GM21723 (cell line): ENCODE measurements at regions not wholly inside any gene's neighbourhood (a gene's known extent, or its start where the extent isn't known, plus 50 kb on each side); places are given as distances from the start of the nearest gene placed in this dataset.

Experiments
- ATAC-seq: cut with Tn5 transposase; IDR thresholded peaks from one replicate; pipeline ENCODE4 v1.9.1; 2021; ENCODE audit warnings: mild to moderate bottlenecking, moderate library complexity; ENCODE audit not compliant: unreplicated experiment

DNA sequence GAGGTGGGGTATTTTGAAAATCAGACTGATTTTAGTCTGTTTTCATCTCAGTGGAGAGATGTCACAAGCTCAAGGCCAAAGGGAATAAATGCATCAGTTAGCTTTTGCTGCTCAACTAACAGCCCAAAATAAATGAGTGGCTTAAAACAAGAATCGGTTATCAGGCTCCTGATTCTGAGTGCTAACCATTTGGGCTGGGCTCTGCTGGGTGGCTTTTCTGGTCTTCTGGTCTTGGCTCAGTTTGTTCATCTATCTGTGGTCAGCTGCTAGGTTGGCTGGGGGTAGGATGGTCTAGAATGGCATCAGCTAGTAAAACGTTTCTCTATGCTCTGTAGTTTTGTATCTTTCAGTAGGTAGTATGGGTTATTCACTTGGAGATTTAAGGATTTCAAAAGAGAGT, 357.5 kb upstream of the JAG1 start:
- no peak for ATAC-seq

DNA sequence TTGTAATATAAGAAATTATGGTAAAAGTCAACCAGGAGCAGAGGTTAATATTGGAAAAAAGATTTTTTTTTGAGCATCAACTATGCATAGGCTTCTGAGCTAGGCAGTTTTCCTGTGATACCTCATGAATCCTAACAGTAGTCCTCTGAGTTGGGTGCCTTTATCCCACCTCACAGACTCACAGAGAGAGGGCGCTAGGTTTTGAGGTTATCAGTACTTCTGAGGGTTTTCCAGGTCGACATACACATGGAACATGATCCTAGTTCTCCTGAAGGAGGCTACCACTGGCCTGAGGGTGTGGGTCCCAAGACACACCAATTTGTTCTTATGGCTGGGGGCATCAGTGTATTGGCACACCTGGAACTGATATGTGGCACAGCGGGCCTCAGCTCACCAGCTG, 358.8 kb upstream of the JAG1 start:
- no peak for ATAC-seq

DNA sequence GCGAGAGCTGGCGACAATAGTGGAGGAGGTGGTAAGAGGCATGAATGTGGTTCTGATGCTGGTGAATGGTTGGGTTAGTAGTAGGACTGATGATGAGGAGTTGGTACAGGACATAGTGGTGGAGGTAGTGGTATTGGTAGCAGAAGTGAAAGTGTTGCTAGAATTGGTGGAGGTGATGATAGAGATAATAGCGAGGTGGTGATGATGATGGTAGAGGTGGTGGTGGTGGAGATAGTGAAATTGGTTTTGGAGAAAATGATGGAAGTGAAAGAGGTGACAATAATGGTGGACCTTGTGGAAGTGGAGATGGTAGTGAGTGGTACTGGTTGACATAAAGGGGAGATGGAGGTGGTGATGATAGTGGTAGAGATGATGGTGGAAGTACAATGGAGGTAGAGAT, 360.2 kb upstream of the JAG1 start:
- no peak for ATAC-seq

DNA sequence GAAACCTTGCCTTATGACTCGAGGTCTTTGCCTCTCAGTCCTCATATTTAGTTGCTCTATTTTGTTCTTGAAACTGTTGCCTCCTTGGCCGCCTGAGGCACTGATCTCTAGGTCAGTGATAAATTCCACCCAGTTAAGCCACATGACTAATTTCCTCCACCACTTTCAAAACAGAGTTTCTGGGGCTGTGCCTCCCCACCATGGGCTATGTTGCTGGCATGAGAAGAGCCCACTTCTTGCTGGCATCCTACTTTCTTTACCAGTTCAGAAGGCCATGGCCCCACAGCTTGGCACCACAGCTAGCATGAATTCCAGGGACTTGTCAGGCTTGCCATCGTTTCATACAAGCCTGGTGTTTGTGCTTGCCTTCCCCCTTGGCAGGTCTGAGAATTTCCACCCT, 361.4 kb upstream of the JAG1 start:
- ATAC-seq: no peak

DNA sequence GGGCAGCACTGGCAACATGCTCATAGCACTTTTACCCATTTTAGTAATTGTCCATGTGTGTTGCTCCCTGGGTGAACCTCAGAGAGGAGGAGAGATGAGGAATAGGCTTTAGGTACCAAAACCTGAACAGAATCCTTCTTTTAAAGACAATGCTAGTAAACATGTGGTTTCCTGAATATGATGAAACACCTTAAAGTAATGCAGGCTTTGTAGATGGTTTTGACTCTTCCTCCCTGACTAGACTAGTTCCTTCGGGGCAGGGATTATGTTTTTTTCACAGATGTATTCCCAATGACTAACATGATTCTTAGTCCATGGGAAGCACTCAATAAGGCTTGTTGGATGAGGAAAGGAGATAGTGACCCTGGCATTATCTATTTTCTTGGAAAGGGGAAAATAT, 367.6 kb upstream of the JAG1 start:
- ATAC-seq: no peak

DNA sequence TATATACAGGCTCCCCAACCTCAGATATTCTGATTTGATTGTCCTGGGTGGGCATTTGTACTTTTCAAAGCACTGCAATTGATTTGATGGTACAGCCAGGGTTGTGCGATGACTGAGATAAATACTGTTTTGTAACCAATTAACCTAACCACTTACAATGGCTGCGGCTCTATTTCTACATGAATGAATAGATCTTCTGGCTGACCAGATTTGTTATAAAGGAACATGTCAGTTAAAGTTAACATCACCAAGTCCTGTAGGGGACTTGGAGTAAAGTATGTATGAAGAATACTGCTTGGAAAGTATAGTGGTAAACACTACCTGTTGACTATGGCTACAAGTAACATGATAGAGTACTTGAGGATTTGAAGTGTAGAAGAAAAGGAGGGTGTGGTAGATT, 369.2 kb upstream of the JAG1 start:
- no peak for ATAC-seq

DNA sequence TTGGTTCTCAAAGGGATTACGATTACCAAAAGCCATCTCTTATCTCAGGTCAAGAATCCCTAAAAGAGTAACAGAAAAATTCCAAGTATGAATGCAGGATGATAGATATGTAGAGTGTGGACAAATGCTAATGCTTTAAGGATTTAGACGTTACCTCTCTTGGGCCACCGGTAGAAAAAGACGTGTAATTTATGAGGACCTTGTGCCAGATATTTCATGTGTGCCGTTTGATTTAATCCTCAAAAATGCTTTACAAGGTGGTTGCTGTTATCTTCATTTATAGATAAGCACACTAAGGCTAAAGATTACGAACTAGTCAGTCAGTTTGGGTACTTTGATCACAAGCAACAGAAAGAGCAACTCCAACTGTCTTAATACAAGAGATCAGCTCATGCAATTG, 370.8 kb upstream of the JAG1 start:
- ATAC-seq: no peak

DNA sequence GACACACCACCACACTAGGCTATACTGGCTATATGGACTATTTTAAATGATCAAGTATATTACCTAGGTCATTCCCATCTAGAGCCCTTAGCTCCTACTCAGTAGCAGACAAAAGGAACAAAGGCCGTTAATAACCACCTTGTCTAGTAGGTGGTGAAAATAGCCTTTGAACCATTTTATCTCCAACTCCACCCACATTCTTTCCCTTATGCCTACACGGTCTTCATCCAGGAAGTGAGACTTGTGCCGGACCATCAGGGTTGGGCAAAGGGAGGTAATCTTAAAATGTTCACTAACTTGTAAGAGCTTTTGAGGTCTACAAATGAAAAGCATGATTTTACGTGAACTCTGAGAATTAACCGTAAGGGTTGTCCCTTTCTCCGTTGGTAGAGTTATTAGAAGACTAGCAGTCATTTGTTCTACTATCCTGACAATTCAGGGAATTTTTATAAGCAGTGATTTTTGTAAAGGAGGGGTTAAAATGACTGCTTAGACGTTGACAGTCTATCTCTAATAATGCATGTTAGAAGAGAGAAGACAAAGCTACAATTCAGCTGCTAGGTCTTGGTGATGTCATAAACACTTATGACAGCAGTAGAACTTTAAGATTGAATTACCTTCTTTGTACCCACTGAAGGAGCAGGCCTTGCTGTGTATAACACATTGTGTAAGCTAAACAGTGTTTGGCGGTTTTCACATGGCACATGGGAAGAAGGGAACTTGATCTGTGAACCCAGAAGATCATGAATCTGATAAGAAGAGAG, 371.8 kb upstream of the JAG1 start:
- ATAC-seq: no peak

DNA sequence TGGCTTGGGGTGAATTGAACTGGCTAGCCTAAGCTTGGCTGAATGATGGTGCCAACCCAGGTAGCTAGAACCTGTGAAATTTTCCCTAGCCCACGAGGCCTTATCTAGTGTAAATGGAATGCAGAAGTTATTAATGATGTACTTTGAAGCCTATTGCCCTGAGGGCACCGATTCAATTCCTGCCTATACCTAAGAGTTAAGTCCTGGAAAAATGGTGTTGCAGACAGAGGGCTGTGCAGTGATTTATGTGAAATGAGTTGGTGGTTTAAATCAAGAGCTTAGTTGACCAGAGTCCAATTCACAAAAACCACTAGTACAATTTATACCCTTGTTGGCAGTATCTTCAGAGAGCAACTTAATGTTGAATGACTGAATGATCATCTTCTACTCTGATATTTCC, 373.8 kb upstream of the JAG1 start:
- ATAC-seq: no peak

DNA sequence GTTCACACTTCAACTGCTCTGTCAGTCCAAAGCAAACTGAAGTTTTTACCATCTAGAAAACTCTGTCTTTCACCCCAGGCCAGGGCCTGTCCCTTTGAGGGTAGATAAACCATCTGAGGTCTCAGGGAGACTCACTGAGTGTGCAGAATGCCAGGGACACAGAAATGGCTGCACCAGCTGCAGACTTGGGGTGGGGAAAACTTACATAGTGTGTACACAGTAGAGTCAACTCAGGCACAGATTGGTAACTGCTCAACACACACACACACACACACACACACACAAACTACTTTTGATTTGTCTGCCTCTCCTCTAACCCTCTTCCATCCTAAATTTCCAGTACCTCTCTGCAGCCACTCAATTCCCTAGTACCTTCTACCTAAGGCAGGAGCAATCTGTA, 374.9 kb upstream of the JAG1 start:
- no peak for ATAC-seq

DNA sequence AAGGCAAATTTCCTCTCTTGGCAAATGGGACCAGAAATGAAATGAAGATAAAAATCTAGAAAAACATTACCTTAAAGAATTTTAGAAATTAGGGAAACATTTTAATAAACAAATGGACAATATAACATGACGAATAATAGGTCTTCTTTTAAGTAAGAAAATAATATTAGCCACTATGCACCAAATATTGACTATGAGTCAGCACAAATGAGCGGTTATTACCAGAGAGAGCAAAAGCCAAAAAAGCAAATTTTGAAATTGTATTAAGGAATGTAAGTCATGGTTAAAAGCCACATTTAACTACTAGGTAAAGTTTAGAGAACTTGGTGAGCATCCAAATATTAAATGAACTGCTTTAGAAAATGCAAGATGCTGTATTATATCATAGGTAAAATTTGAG, 376.6 kb upstream of the JAG1 start:
- ATAC-seq: no peak

DNA sequence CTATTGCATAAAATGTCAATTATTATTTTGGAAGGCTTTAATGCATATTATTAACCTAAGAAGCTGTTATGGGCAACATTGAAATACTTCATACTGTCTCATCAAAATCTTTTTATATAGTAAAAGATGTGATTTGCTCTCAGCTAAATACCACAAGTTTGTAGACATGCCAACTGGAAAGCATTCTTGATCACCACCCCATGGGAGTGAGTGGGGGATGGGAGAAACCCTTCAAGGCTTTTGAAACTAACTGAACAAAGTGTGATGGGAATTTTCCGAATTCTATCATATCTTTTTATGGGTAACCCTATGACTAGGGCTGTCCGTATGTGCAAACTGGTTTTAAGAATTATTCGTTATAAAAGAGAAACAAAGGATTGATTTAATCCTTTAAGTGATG, 377.3 kb upstream of the JAG1 start:
- no peak for ATAC-seq

DNA sequence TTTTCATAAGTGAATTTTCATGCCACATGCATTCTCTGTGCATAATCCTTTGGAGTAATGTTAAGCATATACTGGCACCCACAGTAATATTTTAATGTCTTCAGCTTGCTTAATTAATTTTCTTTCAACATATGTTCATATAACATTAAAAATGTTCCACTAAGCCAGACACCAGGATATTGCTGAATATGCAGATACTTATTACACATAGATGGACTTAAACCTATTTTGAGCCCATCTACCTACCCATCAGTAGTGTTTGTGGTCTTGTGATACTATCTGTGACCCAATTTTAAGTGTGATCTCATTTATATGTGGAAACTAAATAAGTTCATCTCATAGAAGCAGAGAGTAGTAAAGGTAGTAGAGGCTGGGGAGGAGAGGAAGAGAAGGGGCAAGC, 379.5 kb upstream of the JAG1 start:
- ATAC-seq: no peak

DNA sequence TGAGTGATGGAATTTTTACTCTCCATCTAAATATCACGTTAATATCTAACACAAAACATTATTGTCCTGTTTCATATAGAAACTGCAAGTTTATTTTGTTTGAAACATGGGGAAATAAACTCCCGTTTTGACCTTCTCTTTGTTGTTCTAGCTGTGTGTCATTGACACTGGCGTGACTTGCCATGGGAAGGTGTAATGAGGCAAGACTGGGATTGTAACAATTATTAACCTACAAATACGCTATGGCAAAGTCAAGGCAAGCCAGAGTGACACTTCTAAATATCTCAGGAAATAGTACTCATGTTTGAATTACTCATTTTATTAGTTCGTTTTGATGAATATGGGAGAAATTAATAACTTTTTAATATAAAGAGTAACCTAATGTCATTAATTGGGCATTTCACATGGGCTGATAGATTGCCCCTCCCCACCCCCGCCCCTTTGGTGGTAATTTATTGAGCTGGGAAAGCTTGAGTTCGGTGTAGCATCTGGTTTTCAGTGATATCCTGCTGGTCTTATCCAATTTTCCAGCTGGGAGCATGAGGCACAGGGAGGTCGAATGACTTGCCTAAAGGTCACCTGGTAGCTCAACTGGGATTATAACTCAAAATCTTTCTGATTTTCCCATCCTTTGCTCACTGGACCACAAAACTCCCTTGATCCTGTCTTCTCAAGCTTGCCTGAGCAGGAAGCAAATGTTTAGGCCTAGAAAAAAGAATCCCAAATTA, 380.6 kb upstream of the JAG1 start:
- no peak for ATAC-seq

DNA sequence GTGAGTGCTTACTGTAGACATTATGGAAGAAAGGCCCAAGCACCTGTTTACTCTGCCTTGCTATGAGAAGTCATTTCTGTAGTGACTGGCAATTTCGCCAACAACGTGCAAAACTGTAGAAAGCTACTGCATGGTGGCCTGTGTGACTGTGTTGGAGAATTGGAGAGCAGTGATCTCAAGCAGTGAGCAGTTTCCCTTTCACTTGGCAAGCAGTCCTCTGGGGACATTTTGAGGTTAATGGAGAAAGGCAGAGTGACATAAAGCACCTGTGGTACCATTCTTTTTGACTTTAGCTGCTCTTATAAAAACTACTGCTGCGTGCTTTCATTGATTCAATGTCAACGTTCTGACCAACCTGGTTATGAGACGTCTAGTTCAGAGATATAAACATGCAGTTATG, 382.6 kb upstream of the JAG1 start:
- ATAC-seq: no peak

DNA sequence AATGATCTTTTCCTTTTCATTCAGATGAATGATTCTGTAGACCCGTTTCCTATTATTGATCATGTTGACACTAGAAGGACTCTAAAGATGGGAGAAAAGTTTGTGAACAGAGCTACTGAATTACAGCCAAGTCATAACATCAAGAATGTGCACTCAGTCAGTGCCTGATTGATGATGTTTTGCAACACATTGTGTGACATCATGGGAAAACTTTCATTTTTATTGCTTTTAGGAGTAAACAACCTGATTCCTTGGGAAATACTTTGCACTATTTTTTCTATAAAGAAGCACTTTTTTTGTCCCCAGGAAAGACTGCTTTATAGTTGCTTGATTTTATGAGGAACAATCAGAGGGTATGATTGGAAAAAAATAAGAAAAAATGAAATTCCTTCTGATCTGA, 383.8 kb upstream of the JAG1 start:
- no peak for ATAC-seq

DNA sequence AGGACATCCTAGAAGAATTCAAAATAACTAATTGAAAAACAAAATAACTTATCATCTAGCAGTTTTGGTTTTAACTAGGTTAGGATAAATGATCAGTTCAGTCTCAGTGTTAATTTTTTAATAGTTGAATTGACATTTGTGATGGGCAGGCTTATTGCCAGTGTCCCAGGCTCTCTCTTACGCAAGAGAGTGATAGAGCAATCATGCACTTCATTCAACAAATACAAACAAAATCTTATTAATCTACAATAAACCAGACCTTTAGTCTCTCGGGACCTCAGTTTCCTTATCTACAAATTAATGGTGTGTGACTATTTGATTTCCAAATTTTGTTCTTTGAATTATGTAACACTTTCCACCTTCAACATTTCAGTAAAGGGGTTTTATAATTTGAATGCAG, 385.9 kb upstream of the JAG1 start:
- no peak for ATAC-seq

DNA sequence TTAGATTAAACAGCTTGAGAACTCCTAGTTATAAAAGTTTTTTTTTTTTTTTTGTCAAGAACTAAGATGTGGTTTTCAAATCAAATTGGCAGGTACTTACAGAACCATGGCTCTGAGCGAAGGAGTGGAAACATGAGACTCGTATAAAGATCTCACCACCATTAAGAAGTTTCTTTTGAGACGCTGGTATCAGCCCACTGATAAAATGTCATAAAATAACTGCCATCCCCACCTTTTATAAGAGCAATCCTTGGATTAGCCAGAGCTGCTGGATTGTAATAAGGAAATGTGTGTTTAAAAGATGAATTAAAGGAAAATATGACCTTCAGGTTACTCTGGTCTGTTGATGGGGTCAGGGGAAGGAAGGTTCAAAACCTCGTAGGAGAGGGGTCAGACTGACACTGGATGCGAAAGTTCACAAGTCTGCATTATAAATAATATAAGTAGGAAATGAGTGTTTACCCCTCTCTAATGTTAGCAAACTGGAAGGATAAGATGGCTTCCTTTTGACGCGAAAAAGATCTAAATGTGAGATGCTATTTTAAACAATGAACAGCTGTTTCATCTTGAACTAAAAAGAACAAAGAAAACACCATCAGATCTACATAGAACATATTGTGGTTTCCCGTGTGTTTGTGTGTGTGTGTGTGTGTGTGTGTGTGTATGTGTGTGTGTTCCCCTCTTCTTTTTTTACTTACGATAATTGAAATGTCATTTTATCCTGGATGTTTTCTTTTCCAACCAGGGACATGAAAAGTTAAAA, 386.8 kb upstream of the JAG1 start:
- no peak for ATAC-seq

DNA sequence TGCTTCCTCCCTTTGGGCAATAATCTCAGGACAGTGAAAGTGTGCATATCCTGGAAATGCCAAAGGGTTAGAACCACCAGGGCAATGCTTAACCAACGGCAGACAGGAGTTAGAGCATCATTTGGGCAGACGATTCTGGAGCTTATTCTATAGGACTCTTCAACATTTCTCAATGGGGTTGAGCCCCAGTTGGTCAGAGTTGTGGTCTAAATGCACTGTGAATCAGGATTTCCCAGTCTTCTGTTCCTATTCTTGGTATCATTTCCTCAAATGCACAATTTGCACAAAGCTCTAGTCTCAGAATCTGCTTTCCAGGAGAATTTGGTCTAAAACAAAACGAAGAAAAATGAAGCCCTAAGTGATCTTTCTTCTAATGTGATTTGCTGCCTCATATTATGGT, 389.6 kb upstream of the JAG1 start:
- ATAC-seq: no peak

DNA sequence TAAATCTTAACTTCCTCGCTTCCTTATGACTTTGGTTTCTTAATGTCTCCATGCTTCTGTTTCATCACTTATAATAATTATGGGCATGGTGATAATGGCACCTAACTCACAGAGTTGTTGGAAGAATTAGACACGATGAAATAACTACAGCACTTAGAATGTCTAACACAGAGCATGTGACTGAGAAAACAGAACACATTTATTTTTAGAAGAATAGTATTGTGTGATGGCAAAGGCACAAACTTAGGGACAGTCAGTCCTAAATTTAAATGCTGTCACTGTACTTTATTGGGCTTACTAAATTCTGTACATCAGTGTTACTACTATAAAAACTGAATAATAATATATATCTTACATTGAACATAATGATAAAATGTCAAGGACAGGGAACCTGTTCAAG, 391.1 kb upstream of the JAG1 start:
- no peak for ATAC-seq

DNA sequence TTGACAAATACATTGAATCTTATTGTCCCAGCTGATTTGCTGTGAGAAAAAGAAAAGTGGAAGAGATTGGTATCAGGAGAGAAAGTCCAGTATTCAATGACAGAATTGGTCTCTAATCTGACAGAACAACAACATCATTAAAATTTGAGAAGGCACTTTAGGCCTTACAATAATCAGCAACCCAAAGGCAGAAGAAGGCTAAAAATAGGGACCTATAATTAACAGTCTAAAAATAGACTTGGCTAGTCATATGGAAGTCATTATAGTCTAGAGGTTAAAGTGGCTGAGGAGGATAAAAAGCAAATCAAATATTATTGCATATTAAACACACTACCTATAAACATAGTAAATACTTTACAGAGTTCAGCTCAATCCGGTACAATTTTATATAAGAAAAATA, 393.6 kb upstream of the JAG1 start:
- no peak for ATAC-seq

DNA sequence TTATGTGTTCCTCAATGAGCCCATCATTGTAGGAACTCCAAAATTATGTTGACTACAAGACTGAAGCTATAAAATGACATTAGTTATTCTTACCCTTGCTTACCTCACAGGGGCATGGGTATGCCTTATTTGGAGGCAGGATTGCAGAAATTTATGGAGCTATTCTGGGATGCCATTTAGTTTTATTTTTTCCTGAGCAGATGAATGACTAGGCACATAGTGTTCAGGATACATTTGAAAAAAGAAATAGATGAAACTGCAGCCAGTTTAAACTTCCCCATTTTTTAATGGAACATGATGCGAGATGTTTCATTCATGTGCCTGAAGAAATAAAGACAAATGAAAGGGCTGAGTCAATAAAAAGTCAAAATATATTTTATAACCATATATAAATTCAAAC, 399.2 kb upstream of the JAG1 start:
- ATAC-seq: no peak
